HG03064 (cell line): ENCODE measurements at regions not wholly inside any gene's neighbourhood (a gene's known extent, or its start where the extent isn't known, plus 50 kb on each side); places are given as distances from the start of the nearest gene placed in this dataset.
"Not testable (repeated sequence)": the region's sequence is repeated elsewhere in the genome, so short reads cannot be mapped to it uniquely, and the experiment has no call there.

Source experiments
- ATAC-seq: cut with Tn5 transposase; IDR thresholded peaks from one replicate; pipeline ENCODE4 v1.9.1; 2021; ENCODE audit warnings: low read depth; ENCODE audit not compliant: unreplicated experiment

- ATAC-seq, result no peak
Measured at GRCh38 chr3:152619691-152620090, 215.2 kb upstream of the P2RY1 start.

GRCh38 chr3:152620395-152620794 is 214.5 kb upstream of the P2RY1 start:
- no peak for ATAC-seq

- ATAC-seq, result no peak
Measured at GRCh38 chr3:152621006-152621868, 213.7 kb upstream of the P2RY1 start.

- ATAC-seq, result no peak
Measured at GRCh38 chr3:152621967-152622810, 212.7 kb upstream of the P2RY1 start.

GRCh38 chr3:152622811-152623167 is 212.1 kb upstream of the P2RY1 start:
- ATAC-seq, result no peak

GRCh38 chr3:152623286-152623911 is 211.5 kb upstream of the P2RY1 start:
- no peak for ATAC-seq

- ATAC-seq, result no peak
Measured at GRCh38 chr3:152626226-152626625, 208.7 kb upstream of the P2RY1 start.

GRCh38 chr3:152628496-152628895 is 206.4 kb upstream of the P2RY1 start:
- no peak for ATAC-seq

- no peak for ATAC-seq
Measured at GRCh38 chr3:152629363-152630122, 205.4 kb upstream of the P2RY1 start.

- no peak for ATAC-seq
Measured at GRCh38 chr3:152635389-152635788, 199.5 kb upstream of the P2RY1 start.

GRCh38 chr3:152636651-152637050 is 198.3 kb upstream of the P2RY1 start:
- ATAC-seq, result no peak

GRCh38 chr3:152638214-152638613 is 196.7 kb upstream of the P2RY1 start:
- no peak for ATAC-seq

- ATAC-seq, result no peak
Measured at GRCh38 chr3:152638707-152639450, 196.1 kb upstream of the P2RY1 start.

- no peak for ATAC-seq
Measured at GRCh38 chr3:152641198-152641597, 193.7 kb upstream of the P2RY1 start.

- no peak for ATAC-seq
Measured at GRCh38 chr3:152642658-152643057, 192.3 kb upstream of the P2RY1 start.

GRCh38 chr3:152644478-152644877 is 190.5 kb upstream of the P2RY1 start:
- no peak for ATAC-seq

GRCh38 chr3:152646004-152646403 is 188.9 kb upstream of the P2RY1 start:
- ATAC-seq, result no peak

- ATAC-seq, result no peak
Measured at GRCh38 chr3:152650177-152650576, 184.8 kb upstream of the P2RY1 start.

GRCh38 chr3:152650923-152651322 is 184.0 kb upstream of the P2RY1 start:
- not testable (repeated sequence) for ATAC-seq
